ENCODE measurements at regions not wholly inside any gene's neighbourhood (a gene's known extent, or its start where the extent isn't known, plus 50 kb on each side); places are given as distances from the start of the nearest gene placed in this dataset.

DNA sequence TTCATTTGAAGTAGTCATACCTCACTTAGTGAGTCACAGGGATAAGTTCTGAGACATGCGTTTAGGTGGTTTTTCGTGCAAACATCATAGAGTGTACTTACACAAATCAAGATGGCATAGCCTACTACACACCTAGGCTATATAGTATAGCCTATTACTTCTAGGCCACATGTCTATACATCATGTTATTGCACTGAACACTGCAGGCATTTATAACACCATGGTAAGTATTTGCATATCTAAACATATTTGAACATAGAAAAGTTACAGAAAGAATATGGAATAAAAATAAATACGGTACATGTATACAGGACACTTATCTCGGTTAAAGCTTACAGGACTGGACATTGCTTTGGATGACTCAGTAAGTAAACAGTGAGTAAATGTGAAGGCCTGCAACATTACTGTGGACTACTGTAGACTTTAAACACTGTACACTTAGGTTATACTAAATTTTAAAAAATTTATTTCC, 670.6 kb downstream of the SLC16A7 start:
- Histone ChIP-seq H3K9ac (ENCODE audit: low read length) (no peak overlapping the region), H3K4me3 (ENCODE audit: insufficient read depth, low read length, poor library complexity, severe bottlenecking) (no peak overlapping the region), H2AFZ (ENCODE audit: low read depth, low read length, severe bottlenecking) (no peak overlapping the region), H3K27ac (ENCODE audit: low read depth, low read length) (no peak overlapping the region), H3K27me3 (ENCODE audit: low read length) (no peaks in the 10 kb centered on the region), H3K9me2 (replicated peaks; ENCODE audit: insufficient read depth, low read length) (no peaks in the 10 kb centered on the region), H3K79me2 (ENCODE audit: insufficient read depth, low read length) (no peaks in the 10 kb centered on the region), H3K4me2 (ENCODE audit: low read depth, low read length, poor library complexity, severe bottlenecking) (no peak overlapping the region), H4K20me1 (ENCODE audit: low read depth, low read length) (no peaks in the 10 kb centered on the region), H3K36me3 (ENCODE audit: low read length) (no peaks in the 10 kb centered on the region), H3K9me3 (ENCODE audit: insufficient read depth, low read length) (no peaks in the 10 kb centered on the region), H3F3A (ENCODE audit: insufficient read depth) (no peaks in the 10 kb centered on the region)
- TF ChIP-seq CTCF (IDR thresholded peaks at IDR 0.05; ENCODE audit: insufficient read depth, low read length, poor library complexity, severe bottlenecking) (no peak), EZH2phosphoT487 (conservative IDR thresholded peaks at IDR 0.05; ENCODE audit: low read length) (no peak)

- H3K9me2 ChIP-seq (replicated peaks; ENCODE audit: insufficient read depth, low read length), result no peaks in the 10 kb centered on the region
- no peak overlapping the region for H3K9ac ChIP-seq (ENCODE audit: low read length)
- H3K79me2 ChIP-seq (ENCODE audit: insufficient read depth, low read length), result no peaks in the 10 kb centered on the region
- H3K4me3 ChIP-seq (ENCODE audit: insufficient read depth, low read length, poor library complexity, severe bottlenecking), result no peak overlapping the region
- H3K36me3 ChIP-seq (ENCODE audit: low read length), result no peaks in the 10 kb centered on the region
- no peak overlapping the region for H3K27ac ChIP-seq (ENCODE audit: low read depth, low read length)
- TF ChIP-seq EZH2phosphoT487 (conservative IDR thresholded peaks at IDR 0.05; ENCODE audit: low read length) (no peak), CTCF (IDR thresholded peaks at IDR 0.05; ENCODE audit: insufficient read depth, low read length, poor library complexity, severe bottlenecking) (no peak)
- no peak overlapping the region for H2AFZ ChIP-seq (ENCODE audit: low read depth, low read length, severe bottlenecking)
- no peaks in the 10 kb centered on the region for H3F3A ChIP-seq (ENCODE audit: insufficient read depth)
- H3K4me2 ChIP-seq (ENCODE audit: low read depth, low read length, poor library complexity, severe bottlenecking), result no peak overlapping the region
- no peaks in the 10 kb centered on the region for H3K9me3 ChIP-seq (ENCODE audit: insufficient read depth, low read length)
- no peaks in the 10 kb centered on the region for H3K27me3 ChIP-seq (ENCODE audit: low read length)
- no peaks in the 10 kb centered on the region for H4K20me1 ChIP-seq (ENCODE audit: low read depth, low read length)
Observed at GRCh38 chr12:60269611-60270269, 673.9 kb downstream of the SLC16A7 start.

- H3K9ac ChIP-seq (ENCODE audit: low read length), result no peak overlapping the region
- no peaks in the 10 kb centered on the region for H3F3A ChIP-seq (ENCODE audit: insufficient read depth)
- no peaks in the 10 kb centered on the region for H3K9me3 ChIP-seq (ENCODE audit: insufficient read depth, low read length)
- H3K36me3 ChIP-seq (ENCODE audit: low read length), result no peaks in the 10 kb centered on the region
- TF ChIP-seq CTCF (IDR thresholded peaks at IDR 0.05; ENCODE audit: insufficient read depth, low read length, poor library complexity, severe bottlenecking) (no peak), EZH2phosphoT487 (conservative IDR thresholded peaks at IDR 0.05; ENCODE audit: low read length) (no peak)
- no peak overlapping the region for H3K4me2 ChIP-seq (ENCODE audit: low read depth, low read length, poor library complexity, severe bottlenecking)
- no peak overlapping the region for H3K27ac ChIP-seq (ENCODE audit: low read depth, low read length)
- no peaks in the 10 kb centered on the region for H3K79me2 ChIP-seq (ENCODE audit: insufficient read depth, low read length)
- no peaks in the 10 kb centered on the region for H3K9me2 ChIP-seq (replicated peaks; ENCODE audit: insufficient read depth, low read length)
- H2AFZ ChIP-seq (ENCODE audit: low read depth, low read length, severe bottlenecking), result no peak overlapping the region
- H3K27me3 ChIP-seq (ENCODE audit: low read length), result no peaks in the 10 kb centered on the region
- no peaks in the 10 kb centered on the region for H4K20me1 ChIP-seq (ENCODE audit: low read depth, low read length)
- H3K4me3 ChIP-seq (ENCODE audit: insufficient read depth, low read length, poor library complexity, severe bottlenecking), result no peak overlapping the region
Observed at GRCh38 chr12:60271816-60272215, 676.0 kb downstream of the SLC16A7 start.
